SW480 (cell line): ENCODE measurements at regions not wholly inside any gene's neighbourhood (a gene's known extent, or its start where the extent isn't known, plus 50 kb on each side); places are given as distances from the start of the nearest gene placed in this dataset.

Experiments
- DNase-seq: peaks from one replicate; pipeline ENCODE4 v3.0.0-alpha.2; 2016; ENCODE audit warnings: low spot score

DNA sequence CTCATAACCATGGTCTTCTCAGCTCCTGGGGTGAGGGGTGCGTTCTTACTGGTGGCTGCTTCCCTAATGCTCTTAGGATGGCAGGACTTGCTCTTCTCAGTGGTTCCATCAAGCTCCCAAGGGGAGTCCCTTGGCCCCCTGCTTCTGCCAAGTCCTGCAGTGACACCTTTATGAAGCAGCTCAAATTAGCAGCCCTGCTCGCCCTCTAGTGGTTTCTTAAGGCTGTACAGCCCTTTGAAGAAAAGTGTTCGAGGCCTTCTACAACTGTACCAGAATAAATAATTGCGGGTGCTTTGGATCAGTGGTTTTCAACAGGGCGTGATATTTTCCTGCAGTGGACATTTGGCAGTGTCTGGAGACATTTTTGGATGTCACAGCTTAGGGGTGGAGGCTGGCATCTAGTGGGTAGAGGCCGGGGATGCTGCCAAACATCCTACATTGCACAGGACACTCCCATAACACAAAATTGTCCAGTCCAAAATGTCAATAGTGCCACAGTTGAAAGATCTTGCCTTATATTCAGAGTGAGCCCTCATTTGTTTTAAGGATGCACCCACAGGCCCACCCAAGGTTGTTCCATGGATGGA is 204.7 kb upstream of the S100G start:
- DNase-seq = peak; percentile 41

DNA sequence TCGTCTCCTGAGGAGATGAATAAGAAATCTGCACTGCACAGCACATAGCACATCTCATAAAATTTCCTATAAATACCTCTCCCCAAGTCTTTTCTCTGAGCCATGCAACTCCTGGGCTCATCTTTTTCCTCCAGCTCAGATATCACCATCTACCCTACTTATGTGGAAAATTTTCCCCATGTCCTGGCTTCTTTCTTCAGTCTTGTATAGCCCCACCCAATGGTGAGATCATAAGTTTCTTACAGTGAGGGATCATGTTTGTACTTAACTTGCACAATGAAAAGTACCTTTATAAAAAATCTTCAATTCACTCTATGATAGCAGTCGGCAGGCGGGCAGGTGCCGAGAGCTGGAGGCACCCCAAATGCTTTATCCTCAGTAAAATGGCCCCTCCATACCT is 198.6 kb upstream of the S100G start:
- DNase-seq = no peak

DNA sequence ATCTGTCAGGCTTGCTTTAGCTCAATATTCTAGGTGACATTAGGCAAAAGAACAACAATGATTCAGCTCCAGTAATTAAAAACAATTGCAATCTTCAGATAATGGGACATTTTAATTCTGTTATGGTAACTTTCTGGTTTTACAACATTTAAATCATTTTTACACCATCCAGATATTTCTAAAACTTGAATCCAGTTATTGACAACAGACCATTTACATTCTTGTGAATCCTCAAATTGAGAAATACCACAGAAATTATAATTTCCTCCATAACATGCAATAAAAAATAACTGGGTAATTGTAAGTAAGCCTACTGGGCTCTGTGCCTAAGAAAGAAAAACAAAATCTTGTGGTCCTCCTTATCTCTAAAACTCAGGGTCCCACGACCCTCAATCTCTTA is 195.0 kb upstream of the S100G start:
- no peak for DNase-seq

DNA sequence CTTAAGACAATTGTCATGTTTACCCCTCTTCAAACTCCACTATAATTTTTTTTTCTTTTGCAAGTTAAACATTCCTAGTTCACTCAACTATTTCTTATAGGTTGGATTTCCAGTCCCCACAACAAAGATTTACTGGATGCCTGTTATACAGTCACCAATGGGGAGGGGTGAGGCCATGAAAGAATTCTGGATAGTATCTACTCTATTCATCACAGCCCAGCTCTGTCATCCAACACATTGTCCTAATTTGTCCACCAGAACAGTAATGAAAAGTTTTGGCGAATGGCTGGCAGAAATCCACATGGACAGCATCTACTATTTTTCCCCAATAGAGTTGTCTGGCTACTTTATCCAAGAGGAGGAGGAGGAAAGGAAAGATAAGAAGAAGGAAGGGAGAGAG is 192.7 kb upstream of the S100G start:
- no peak for DNase-seq

DNA sequence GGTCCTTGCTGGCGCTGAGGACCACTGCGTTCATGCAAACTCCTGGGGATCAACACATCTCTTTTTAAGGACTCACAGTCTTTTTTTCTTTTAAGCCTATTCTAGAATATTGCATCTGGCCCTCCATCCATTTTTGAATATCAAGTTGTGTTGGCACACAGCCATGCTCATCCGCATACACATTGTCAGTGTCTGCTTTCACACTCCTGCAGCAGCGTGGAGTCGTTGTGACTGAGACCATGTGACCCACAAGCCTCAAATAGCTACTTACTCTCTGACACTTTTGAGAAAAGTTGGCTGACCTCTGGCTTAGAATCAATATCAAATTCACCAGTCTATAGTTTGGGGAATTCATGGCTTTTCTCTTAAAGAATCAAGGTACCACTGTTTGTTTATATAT is 191.8 kb upstream of the S100G start:
- no peak for DNase-seq

DNA sequence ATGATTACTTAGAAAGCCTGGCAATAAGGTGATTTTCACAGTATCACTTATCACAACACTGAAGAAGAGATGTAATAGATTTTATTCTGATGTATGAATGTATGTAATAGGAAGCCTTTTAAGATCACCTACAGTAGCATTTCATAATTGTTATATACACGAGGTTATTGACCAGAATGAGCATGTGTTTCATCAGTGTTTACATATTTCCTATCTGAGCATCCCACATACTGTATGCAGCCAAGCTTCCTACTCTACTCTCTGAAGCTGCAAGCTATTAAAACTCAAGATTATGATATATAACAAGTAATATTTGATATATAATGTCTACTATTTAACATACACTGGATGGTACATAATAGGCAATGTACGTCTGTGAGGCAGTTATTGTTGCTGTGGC is 190.9 kb upstream of the S100G start:
- DNase-seq = no peak

DNA sequence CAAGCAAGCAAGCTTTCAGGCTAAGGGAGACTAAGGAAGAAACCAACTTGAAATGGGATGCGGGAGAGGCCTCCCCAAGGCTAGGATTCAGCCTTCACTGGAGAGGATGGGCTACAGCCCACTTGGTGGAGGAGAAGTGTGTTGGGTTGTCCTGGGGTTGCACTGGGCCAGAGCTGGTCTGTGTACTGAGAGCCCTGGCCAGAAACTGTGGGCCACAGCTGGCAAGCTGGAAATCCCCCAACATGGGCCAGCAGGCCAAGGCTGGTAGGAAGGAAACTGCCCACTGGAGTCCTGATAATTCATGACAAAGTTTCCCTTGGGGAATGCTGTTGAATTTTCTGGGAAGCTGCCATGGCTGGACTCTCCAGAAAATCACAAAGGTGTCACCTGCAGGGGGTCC is 188.0 kb upstream of the S100G start:
- no peak for DNase-seq

DNA sequence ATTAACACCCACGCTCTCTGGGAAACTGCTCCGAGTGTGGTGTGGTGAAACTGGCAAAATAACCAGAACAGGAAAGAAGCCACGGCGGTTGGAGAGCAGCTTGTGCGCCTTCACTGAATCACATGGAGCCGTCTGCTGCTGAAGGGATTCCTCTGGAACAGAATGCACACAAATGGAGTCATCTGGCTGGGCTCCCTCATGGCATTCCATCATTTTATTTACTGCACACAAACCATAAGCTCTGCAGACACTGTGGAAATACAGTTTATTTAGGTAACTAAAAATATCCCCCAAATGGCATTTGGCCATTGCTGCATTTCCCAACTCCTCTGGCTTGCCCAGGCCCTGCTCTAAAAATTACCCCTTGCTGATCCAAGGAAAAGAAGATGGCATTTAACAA is 187.0 kb upstream of the S100G start:
- DNase-seq = no peak

DNA sequence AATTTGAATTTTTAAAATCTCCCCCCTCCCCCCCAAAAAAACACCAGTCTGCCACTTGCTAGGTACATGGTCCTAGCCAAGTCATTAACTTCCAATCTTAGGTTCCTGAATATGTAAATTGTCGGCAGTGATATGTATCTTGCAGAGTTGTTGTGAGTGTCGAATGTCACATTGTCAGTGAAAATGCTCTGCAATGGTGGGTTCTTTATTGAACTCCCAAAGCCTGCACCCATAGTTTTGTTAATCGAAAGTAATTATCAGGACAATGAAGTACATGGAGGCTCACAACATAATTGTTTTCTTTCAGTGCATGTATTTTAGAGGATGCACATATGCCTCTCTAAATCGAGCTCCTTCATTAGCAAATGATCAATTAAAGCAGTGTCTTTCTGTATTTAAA is 185.6 kb upstream of the S100G start:
- no peak for DNase-seq

DNA sequence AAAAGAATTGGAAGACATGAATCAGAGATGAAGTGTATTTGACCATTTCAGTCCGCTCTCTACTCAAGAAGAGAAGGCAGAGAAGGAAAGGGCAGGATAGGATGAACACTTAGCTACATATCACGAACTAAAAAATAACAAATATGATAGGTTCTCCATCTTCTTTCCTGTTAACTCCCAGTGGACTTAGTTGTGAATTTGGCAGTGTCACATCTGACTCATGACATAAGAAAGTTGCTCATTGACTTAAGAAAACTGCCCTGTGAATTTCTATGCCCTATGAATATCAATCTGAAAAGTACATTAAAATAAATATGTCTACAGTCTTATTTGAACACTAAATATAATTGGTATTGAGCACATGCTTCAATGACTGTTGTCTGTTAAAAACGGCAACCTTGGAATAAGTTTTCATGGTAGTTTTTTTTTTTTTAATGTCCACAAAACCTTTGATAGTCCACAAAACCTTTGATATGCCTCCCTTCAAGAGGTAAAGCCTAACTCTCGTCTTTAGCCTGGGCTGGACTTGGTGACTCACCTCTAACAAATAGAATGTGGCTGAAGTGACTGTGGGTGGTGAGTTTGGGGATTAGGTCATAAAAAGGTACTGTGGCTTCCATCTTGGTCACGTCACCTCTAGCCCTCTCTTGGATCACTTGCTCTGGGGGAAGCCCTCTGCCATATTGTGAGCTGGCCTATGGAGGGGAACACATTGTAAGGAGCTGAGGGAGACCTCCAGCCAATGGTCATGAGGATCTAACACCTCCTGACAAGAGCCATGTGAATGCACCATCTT is 184.7 kb upstream of the S100G start:
- DNase-seq = peak; percentile 36

DNA sequence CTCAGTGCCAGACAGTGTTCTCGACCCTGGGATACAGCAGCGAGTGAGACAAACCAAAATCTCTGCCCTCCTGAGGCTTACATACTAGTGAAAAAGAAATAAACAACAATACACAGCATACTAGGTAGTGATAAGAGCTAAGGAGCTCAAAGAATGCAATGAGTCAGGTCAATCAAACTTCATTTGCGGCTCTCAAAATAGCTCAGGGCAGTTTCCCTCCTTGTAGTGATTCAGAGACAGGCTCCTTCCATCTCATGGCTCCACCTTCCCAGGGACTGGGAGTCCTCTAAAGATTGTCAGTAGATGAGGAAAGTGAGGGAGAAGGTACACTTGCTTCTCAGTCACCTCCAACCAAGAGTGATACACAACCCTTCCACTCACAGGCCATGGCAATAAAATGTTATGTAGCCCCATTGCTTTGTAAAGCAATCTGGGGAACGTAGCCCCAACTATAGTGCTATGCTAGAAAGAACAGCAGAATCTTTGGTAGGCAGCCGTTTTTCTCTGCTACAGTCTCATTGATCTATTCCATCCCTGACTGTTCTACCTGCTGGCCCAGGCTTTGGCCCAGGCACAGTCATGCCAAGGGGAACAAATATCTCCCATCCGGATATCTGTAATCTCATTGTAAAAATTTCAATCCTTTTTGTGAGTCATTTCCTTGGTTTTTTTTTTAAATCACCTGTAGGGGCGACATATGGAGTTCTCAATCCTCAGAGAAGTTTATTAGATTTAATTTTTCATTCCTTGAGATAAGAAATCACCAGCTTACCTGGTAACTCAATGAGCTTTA is 183.1 kb upstream of the S100G start:
- DNase-seq = no peak

DNA sequence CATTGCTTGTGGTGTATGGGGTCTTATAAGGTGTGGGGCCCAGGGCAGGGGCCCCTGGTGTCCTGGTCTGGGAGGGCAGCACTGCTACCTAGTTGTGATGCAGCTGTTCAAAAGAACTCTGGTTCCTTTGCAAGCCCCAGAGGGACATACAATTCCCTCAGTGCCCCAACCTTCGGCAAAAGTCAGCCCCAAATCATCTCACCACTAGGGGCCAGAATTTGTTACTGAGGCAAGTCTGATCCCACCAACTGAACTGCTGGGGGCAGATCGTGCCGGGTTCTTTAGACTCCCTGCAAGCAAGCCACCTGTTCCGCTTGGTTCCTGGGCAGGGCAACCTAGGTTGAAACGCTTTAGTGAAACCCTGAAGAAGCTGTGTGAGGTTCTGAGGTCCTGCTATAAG is 180.1 kb upstream of the S100G start:
- DNase-seq = no peak

DNA sequence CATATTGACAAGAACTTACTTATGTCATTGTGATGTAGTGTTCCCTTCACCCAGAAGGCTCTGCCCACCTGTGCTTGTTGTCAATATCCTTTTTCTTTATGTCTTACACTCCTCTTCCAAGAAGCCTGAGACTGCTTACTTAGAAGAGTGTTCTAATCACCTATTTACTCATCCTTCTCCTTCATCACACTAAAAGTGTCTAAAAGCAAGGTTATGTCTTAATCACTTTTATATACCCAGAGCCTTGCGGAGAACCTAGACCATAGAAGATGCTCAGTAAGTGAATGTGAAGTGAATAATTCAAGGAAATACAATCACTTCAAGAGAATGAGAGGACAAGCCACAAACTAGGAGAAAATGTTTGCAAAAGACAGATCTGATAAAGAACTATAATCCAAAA is 177.6 kb upstream of the S100G start:
- no peak for DNase-seq

DNA sequence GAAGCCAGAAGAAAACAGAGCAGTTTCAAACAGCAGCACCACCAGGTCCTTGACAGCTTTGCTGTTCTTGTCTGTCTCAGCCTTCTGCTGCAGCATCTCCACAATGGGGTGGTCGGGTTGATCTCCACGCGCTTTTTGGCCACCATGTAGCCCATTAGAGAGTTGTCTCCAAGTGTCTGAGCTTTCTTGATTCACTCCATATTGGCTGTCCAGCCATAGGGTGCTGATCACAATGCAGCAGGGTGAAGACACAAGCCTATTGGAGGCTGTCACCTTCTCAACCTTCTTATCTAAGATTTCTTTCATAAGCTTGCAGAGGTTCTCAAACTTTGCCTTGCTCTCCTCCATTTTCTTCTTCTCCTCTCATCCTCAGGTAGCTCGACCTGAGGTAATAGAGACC is 175.4 kb upstream of the S100G start:
- DNase-seq = no peak

DNA sequence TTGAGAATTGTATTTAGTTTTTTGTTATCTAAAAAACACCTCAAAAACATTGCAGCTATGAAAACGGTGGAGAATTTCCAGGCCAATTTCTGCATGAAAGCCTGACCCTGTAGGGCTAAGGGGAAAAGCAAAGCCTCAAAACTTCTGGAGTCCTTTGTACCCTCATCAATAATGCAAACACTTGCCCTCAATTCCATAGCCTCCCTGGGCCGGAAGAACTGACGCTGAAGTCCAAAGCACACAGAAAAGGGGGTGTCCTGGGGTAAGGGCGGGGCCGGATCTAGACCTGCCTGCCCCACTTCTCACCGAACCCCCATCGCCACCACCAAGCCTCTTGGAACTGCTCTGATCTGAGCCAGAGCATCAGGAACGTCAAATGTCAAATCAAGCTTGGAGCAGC is 173.9 kb upstream of the S100G start:
- no peak for DNase-seq

DNA sequence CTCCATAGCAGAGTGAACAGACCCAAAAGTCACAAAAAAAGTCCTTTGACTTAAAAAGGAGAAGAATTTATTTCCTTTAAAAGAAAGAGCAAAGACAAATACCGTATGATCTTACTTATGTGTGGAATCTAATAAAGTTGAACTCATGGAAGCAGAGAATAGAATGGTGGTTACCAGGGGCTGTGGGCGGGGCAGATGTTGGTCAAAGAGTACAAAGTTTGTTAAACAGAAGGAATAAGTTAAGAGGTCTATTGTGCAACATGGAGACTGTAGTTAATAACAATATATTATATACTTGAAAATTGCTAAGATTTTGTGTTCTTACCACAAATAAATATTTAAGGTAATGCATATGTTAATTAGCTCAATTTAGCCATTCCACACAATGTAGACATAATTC is 173.3 kb upstream of the S100G start:
- no peak for DNase-seq

DNA sequence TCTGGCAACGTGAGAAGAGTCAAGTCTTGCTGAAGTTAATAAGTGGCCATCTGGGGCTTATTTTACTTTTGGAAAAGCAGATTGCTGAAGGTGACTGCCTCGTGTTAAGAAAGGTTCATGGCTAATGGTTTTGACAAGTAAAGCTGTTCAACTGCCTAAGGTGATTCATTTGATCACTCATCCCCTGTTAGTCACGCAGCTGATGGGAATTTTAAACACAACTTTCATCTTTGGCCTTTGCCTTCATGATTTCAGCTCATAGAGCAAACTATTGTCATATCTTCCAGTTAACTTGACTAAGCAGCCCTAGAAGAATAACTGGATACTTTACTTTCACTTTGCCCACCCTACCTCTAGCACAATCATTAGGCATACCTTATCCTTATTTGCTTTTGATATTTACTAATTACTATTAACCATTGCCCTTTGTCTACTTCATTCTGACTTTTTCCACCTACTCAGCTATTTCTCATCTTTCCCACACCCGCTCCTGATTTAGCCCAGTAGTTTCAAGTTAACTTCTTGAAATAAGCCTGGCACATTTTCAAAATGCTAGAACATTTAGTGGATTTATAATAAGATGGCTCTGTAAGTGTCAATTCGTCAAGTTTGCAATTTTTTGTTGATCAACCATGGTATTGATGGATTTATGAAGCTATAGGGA is 170.6 kb upstream of the S100G start:
- peak; percentile 30 for DNase-seq

DNA sequence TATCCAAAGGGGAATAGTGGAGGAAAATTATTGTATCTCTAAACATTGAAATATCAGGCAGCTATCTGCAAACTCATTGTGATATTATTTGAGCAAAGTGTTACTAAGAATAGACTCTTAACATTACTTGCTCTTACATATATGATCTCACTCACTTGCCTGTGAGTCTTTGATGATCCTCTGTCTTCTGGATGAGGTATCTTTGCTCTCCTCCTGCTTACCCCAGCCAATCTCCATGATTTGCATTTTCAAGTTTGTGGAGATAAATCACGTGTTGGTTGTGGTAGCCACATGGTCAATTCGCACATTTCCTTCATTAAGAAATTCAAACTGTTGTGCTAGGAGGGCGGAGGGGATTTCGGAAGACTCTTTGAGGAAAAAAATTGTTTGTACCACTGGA is 169.9 kb upstream of the S100G start:
- no peak for DNase-seq

DNA sequence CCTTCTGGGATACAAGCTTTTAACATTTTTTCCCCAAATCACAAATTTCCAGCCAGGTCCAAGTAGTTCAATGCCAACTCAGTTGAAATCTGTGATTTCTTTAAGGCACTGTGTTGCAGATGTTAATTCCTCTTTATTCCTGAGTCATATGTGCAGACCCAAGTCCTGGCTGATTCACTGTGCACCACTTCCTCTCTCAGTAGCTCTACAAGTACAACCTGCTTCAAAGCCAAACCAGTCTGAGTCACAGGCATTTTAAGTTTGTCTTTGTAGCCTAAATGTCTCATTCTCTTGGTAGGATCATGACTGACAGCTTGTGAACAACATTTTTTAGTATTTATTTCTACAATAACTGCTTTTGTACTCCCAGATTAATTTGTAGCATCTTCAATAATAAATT is 165.6 kb upstream of the S100G start:
- DNase-seq = peak; percentile 54

DNA sequence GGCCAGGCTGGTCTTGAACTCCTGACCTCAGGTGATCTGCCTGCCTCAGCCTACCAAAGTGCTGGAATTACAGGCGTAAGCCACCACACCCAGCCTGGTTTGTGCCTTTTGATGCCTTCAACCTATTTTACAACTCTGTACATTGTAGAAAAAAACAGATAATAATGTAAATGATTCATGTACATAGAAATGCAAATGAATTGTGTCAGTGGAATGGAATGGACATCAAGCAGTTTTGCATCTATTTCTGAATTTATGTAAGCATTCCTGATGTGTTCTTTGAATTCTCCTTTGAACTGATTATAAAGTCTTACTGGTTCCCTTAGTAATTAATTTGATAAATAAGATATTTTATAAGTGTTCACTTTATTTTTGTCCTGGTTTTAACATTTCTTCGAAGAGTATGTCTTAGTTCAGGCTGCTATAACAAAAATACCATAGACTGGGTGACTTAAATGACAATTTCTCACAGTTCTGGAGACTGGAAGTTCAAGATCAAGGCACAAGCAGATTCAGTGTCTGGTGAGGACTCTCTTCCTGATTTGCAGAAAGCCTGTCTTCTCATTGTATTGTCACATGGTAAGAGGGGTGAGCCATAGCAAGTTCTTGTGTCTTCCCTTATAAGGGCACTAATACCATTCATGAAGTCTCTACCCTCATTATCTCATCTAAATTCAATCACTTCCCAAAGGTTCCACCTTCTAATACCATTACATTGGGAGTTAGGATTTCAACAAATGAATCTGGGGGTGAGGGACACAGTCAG is 162.2 kb upstream of the S100G start:
- no peak for DNase-seq

DNA sequence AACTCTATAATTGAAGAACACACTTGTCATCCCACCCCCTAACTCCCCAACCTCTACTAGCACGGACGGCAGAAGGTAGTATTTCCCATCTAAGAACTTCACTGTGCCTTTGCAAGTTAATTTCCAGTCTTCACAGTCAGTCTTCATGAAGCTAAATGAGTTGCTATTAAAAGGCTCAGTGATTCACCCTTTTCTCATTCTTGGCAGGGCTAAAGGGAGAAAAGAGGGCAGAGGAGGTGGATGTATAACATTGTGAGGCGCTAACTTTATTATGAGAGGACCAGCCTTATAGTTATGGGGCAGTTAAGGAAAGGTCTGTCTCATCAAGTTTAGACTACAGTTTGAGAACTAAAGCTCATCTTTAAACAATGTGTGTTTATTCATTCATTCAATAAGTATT is 161.0 kb upstream of the S100G start:
- DNase-seq = no peak

DNA sequence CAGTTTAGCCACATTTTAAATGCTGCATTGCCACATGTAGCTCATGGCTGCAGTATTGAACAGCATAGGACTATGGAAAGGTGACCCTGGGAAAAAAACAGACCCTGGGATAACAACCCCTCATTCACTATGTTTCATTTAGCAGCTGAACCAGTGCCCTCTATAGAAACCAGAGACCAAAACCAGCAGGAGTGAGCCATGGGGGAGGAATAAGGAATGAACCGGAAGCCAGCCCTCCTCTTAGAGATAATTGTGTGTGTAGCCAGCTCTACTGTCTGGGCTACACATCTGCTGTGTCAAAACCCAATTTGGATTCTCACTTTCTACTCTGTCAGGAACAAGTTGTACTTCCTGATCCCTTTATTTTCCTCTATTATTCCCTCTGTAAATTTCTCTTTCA is 158.5 kb upstream of the S100G start:
- no peak for DNase-seq
